GM18507 (cell line): ENCODE measurements at regions not wholly inside any gene's neighbourhood (a gene's known extent, or its start where the extent isn't known, plus 50 kb on each side); places are given as distances from the start of the nearest gene placed in this dataset.

Experiments
- DNase-seq: peaks from one replicate; pipeline ENCODE4 v3.0.0; 2011; ENCODE audit warnings: low read depth; ENCODE audit not compliant: insufficient read length; ENCODE audit errors: extremely low spot score
- FAIRE-seq: peaks from 2 replicates; lab custom pipeline; 2011; peaks lifted over from hg19 to GRCh38; lab: Jason Lieb, UNC

DNA sequence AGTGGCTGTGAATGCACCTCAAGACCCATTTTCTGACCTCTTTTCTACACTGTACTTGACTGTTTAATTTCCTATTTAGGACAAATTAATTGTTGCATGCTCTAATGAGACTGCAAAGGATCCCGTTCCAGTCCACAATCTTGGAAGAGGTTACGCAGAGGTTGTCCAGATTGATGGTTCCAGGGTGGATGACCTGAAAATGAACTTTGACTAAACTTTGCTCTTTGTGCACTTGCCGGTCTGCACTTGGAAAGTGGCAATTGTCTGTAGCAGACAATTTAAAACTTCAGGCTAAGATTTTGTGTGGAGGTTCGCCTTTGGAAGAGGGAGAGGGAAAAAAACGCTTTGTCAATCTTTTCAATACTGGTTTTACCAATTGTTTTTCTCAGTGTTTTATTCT lies 267.8 kb downstream of the TMEM161B start:
- FAIRE-seq (no peak), DNase-seq (no peak)

DNA sequence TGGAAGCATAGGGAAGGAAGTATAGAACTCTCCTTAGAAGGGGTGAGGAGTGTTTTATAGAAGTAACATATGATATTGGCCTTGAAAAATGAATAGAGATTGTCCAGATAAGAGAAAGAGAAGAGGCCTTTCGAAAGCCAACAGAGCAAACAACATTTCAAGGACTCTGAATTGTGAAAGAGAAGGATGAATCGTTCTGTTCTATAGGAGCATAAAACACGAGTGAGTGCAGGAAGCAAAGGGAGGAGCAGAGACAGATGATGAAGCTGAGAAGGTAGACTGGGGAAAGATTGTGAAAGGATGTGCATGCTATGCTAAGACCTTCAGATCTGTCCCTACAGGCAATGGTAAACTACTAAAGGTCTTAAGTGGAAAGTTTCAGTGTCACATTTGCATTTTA lies 271.0 kb downstream of the TMEM161B start:
- DNase-seq (no peak), FAIRE-seq (no peak)

DNA sequence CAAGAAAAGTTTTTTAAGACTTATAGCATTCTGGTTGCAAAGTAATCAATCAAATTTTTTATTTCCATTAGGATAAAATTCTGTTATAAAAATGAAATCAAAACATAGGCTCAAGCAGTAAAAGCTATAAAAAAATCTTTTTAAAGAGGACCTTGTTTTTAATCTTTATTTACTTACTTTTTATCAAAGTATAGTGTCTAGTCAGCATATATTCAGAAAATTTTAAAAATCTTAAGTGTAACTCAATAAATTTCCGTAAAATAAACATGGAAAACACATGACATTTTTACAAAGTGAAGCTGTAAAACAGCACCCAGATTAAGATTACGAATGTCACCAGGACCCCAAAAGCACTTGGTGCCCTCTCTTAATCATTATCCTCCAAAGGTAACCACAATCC lies 302.4 kb downstream of the TMEM161B start:
- FAIRE-seq (no peak), DNase-seq (no peak)

DNA sequence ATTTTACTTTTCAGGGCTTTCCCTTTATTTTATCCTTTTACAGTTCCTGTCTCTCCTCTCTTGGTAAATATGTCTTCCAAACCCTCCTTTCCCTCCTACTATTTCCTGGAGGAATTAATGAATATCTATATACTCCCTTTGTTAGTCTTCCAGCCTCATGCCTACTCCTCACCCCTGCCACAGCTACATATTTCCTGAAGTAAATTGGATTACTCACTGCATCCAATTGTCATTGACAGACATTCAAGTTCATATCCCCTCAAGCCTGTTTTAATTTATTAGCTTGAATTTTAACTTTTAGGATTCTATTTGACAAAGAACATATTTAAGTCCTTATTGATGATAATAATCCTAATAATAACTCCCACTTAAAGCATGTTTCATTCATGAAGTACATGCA lies 314.5 kb downstream of the TMEM161B start:
- FAIRE-seq (no peak), DNase-seq (no peak)

DNA sequence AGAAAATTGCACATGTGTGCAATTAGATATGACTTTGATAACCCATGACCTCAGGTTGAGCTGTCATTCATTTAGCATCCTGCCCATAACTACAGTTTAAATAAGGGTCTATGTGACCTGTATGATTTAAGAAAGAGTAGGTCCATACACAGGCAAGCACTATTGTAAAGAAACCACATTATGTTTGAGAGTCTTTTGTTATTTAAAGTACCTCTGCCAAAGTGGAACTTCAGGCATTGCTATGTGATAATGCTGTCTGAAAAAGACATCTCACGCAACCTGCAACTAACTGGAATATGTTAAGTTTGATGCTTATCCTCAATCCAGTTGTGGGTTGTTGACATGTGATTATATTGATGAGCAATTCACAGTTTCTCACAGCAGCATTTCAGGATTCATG lies 317.0 kb downstream of the TMEM161B start:
- FAIRE-seq (no peak), DNase-seq (no peak)

DNA sequence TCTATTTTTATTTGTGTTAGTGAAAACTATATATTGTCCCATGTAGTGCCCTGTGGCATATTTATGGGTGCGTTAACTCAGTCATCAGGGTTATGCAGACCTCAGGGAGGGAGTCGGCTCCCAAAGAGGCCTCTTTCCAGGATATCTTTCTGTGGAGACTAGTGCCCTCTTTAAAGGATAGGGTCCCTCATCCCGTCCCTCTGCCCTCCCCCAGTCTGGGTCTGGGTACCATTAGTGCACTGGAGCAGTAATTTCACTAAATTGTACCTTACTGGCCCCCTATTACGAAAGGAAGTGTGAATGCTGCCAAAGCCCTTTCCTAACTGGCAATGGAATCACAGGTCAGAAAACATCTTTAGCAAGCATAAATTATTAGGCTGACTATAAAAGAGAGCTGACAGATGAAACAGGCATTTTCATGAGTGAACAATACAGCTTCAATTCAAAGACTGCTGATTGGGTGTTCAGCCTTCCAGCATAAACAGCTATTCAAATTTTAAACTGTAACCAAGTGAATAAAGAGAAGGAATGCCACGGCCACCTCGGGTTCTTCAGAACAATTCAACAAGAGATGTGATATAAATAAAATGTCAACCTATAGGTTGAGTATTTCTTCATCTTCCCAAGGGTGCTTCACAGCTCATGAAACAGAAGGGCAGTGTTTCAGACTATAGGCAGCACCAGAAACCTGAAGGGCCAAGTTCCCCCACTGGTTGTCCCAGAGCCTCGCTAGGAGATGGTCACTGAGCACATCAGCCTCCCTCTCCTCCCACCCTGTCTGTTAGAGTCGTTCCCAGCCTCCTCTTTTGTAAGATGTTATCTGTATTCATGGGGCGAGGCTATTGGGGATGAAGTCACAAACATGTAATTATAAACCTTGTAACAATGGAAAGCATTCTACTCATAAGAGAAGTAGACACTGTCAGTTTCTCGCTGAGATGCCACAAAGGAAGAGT lies 318.7 kb downstream of the TMEM161B start:
- no peak for DNase-seq
- FAIRE-seq, result no peak

DNA sequence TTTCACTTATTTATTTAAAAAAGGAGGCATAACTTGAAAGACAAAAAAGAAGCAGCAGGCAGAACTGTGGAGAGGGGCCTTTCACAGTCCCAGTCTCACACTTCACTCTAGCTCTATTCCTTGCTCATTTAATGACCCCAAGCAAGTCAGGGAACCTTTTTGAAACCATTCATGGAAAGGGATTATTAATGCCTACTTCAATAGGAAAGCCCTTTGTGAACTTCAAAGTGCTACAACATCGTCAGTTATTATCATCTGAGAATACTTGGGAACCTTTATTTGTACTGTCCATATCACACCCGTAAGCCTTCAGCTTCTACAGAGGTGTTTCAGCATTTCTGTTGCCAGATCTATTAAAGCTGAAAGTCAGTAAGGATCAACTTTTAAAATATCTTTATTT lies 320.2 kb downstream of the TMEM161B start:
- FAIRE-seq (no peak), DNase-seq (no peak)

DNA sequence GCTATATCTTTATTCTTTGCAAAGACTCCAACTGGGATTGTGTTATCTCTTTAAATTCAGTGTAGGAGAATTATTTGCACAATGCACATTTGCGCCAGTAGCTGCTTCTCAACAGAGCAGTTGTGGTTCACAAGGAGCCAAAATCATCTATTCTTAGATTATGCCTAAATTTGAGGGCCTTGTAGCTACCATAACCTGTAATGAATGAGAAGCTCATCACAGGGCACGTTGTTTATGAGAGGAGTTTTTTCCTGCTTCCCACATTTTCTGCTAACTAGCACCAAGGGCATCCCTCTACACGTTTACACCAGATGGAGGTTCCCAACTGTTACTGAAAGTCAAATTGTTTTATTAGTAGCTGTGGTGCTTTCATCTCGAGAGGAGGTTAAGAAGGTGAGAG lies 322.4 kb downstream of the TMEM161B start:
- FAIRE-seq (no peak), DNase-seq (no peak)

DNA sequence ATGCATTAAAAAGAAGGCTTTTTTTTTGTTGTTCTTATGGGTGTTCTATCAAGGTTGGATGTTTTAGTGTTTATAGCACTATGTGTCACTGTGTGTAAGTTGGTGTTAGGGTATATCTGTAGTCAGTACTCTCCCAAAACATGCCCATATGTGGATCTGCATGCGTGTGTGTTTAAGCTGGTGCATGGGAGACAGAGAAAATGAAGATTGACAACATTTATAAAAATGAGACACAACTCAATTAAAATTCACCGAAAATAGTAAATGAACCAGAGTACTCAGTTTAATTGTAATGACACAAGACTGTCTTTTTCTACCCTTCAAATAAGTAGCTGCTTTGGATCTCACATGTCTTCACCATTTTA lies 323.4 kb downstream of the TMEM161B start:
- no peak for DNase-seq
- FAIRE-seq, result no peak

DNA sequence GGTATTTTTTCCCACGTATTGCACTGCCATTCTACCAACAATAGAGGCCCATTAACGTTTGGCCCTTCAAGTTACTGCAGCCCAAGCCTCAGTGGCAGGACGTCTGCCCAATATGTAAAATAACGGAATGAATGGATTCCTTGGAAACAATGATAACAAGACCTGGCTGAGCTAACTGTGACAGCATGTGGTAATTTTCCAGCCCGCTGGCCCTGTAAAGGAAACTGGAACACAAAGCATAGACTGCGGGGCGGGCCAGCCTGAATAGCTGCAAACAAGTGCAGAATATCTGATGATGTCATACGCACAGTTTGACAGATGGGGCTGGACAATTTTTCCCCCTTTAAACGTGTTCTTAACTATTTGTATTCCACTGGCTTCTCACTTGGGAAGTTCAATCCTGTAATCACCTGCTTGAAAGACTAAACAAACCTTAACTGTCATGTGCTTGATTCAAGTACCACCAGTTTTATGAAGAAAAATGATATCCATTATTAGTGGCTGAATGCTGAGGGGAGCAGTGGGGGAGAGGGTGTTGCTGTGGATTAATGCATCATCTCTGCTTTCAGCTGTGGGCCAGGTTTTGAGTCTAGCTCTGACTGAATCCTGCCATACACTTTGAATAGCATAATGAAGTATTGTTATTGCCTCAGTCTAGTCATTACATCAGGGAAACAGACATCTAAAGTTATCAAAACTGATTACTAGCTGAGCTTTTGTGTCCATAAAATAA lies 323.9 kb downstream of the TMEM161B start:
- no peak for FAIRE-seq
- DNase-seq, result no peak

DNA sequence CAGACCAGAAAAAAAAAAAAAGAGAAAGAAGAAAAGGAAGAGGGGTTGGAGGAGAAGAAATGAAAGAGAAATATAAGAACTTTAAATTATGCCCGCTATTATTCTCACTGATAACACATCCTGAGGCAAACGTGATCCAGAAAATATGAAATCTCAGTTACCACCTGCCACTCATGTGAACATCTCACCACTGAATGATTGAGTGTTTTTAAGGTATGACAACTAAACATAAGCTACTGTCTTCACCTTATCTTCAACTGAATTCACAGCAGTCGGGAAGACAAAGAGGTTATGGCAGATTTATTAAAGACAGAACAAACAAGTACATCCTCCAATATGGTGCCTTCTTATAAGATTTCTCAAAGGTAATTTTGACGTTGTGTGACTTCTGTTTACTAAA lies 327.9 kb downstream of the TMEM161B start:
- FAIRE-seq (no peak), DNase-seq (no peak)

DNA sequence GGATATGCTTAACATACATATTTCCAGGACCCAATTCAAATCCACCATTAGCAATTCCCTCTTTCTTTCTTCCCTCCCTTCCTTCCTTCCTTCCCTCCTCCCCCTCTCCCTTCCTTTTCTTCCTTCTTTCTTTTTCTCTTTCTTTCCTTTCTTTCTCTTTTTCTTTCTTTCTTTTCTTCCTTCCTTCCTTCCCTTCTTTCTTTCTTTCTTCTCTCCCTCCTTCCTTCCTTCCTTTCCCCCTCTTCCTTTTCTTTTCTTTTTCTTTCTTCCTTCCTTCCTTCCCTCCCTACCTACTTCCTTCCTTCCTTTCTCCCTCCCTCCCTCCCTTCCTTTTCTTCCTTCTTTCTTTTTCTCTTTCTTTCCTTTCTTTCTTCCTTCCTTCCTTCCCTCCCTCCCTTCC lies 332.0 kb downstream of the TMEM161B start:
- FAIRE-seq (no peak), DNase-seq (no peak)

DNA sequence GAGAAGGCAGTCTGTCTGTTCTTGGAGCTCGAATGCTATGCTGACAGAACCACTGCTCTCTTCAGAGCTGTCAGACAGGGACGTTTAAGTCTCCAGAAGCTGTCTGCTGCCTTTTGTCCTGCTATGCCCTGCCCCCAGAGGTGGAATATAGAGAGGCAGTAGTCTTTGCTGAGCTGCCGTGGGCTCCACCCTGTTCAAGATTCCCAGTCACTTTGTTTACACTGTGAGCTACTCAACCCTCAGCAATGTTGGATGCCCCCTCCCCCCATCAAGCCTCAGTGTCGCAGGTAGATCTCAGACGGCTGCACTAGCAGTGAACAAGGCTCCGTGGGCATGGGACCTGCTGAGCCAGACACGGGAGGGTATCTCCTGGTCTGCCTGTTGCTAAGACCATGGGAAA lies 344.2 kb downstream of the TMEM161B start:
- FAIRE-seq, result no peak
- no peak for DNase-seq

DNA sequence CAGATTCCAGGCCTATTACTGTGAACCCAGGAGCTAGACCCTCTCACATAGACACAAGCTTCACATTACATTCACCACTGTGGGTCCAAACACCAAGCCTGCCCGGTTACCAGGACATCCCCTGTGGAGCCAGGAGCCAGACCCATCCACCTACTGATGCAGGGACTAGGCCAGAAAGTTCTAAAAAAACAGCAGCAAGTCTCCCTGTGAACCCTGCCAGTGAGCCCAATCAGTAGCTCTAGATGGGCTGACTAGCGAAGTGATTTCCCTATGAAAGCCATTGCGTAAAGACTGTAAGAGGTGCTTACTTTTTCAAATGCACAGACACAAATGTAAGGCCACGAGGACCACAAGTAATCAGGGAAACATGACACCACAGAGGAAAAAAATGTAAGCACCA lies 352.3 kb downstream of the TMEM161B start:
- FAIRE-seq, result no peak

DNA sequence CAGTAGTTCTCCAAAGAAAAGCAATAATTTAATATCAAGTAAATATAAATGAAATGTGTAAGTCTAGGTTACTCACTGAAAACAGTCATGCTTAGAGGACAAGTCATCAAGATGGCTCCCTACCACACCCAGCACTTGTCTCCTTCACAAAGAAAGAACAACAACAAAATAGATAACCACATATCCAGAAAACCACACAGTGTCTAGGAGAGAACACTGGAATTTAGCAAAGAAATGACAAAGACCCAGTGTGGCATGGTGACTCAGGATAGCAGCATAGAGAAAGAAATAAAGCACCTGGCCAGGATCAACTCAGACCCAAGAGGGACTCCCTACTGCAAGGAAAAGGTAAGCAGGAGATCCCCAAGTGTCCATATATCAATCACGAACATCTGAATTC lies 356.2 kb downstream of the TMEM161B start:
- FAIRE-seq, result no peak
- no peak for DNase-seq

More for the DNA sequence above, 352.3 kb downstream of the TMEM161B start:
- no peak for DNase-seq

DNA sequence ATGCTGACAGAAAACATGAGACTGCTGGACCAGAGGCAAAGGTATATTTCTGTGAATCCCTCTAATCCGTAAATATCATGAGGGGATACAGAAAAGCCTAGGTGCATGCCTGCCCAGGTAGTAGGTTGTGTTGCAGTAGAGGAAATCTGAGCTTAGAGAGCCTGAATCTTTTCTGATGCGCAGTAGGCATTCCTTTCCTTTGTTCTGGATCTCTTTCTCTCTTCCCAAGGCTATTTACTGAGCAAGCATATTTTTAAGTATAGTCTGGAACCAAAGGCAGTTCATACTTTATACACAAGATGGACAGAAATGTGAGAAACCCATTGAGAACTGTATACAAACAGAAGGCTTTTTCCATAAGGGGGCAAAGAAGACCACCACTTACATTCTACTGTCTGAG lies 359.3 kb downstream of the TMEM161B start:
- no peak for DNase-seq
- FAIRE-seq, result no peak

DNA sequence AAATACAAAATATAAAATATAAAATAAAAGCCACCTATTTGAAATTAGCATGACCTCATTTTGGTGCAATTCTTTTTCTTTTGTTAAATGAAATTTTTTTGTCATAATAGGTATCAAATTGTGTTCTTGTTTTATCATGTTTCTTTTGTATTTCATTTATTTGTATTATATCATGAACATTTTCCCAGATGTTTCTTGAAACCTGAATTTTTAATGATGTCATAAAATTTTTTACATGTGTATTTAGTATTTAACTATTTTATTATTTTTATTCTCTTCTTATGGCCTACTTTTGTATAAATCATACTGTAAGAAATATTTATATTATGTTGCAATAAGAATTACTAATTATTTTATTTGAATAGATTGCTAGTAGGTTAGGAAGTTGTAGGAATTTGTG lies 361.7 kb downstream of the TMEM161B start:
- DNase-seq (no peak), FAIRE-seq (no peak)

DNA sequence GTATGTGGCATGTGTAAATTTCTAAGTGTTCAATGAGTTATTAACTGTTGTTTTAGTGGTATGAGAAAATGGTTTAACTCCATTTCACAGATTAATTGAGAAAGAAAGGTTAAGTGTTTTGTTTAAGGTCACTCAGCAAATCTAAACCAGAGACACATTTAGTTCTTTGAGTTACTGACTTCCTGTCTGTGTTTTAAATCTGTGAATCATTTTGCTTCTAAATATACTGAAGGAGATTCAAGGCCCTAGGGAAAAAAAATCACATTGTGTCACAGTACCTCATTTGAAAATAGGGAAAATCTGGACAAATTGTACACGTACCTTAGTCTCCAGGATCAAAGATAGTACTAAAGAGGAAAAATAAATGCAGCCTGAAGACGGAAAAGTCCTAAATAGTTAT lies 368.2 kb downstream of the TMEM161B start:
- FAIRE-seq, result no peak
- no peak for DNase-seq

DNA sequence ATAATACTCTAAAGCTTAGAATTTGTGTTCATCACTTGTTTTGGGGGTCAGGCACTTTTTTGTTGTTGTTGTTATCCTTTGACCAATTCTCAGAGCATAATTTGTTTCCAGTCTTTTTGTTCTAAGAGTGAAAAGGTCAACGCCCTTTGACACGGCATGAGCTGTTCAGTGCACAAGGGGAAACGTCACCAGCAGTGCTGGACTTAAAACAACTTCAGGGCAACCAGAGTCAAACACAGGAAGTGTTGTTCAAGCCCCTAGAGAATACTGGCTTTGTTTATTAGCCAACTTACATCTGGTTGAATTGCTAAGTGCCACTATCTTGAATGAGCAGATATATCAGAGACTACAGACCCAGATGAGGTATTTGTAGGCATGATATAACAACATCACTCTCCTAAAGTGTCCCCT lies 368.9 kb downstream of the TMEM161B start:
- DNase-seq (no peak), FAIRE-seq (peak; percentile 52)

DNA sequence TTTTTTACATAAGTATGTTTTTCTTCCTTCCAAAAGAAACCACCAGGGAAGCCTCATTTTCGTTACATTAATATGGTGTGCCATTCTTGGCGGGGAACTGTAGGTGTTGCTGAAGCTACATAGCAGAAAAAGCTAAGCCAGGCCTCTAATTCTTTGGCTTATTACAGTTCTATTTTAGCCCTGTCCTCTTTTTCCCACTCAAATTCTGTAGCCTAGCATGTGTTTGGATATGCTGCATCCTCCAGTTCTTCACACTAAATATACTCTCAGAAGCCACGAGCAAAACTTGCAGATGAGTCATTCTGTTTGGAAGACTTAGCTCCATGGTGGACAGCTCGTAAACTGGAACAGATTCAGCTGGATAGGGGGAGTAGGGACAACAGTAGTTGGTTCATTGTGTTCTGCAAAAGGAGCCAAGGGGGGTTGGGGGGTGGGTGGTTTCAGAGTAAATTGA lies 369.4 kb downstream of the TMEM161B start:
- FAIRE-seq, result no peak
- DNase-seq, result no peak

DNA sequence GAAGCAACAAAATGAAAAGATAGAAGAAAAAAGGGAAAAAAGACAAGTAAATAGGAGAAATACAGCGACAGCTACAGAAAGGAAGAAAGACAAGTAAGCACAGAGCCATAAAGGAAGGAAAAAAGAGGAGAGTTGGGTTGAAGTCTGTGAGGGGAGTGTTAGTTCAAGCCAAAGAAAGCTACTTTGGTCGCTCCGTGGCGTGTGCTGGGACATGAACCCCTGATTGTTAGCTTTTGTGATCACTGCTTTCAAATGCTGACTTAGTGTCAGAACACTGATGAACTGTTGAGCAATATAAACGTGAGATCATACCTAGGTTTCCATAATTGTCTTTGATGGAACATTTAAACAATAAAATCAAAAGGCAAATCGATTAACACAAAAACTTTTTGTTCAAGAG lies 370.1 kb downstream of the TMEM161B start:
- DNase-seq, result no peak
- no peak for FAIRE-seq
